Occipital lobe (tissue), 1 donor: ENCODE measurements at regions not wholly inside any gene's neighbourhood (a gene's known extent, or its start where the extent isn't known, plus 50 kb on each side); places are given as distances from the start of the nearest gene placed in this dataset.
"Not testable (repeated sequence)": the region's sequence is repeated elsewhere in the genome, so short reads cannot be mapped to it uniquely, and the experiment has no call there.

ENCODE experiments used
- DNase-seq: peaks from one replicate; lab custom pipeline; 2025; lab: John Stamatoyannopoulos, UW

GRCh38 chr11:110878513-110878912 lies 166.3 kb upstream of the ARHGAP20 start:
- no peak for DNase-seq

- DNase-seq = no peak
These were observed 162.3 kb upstream of the ARHGAP20 start for GRCh38 chr11:110874437-110875030.

- DNase-seq = no peak
These were observed 161.7 kb upstream of the ARHGAP20 start for GRCh38 chr11:110873975-110874374.

GRCh38 chr11:110870816-110871522 lies 158.7 kb upstream of the ARHGAP20 start:
- no peak for DNase-seq

- no peak for DNase-seq
These were observed 155.7 kb upstream of the ARHGAP20 start for GRCh38 chr11:110867951-110868350.

- DNase-seq = no peak
These were observed 153.8 kb upstream of the ARHGAP20 start for GRCh38 chr11:110866081-110866480.

GRCh38 chr11:110862407-110862806 lies 150.2 kb upstream of the ARHGAP20 start:
- no peak for DNase-seq

GRCh38 chr11:110860461-110860860 lies 148.2 kb upstream of the ARHGAP20 start:
- no peak for DNase-seq

- DNase-seq = no peak
These were observed 147.8 kb upstream of the ARHGAP20 start for GRCh38 chr11:110859998-110860397.

- no peak for DNase-seq
These were observed 147.1 kb upstream of the ARHGAP20 start for GRCh38 chr11:110859240-110859840.

- DNase-seq = no peak
These were observed 146.3 kb upstream of the ARHGAP20 start for GRCh38 chr11:110858547-110858921.

GRCh38 chr11:110857892-110858546 lies 145.8 kb upstream of the ARHGAP20 start:
- DNase-seq = no peak

- DNase-seq = no peak
These were observed 145.0 kb upstream of the ARHGAP20 start for GRCh38 chr11:110856996-110857812.

GRCh38 chr11:110856340-110856739 lies 144.1 kb upstream of the ARHGAP20 start:
- DNase-seq = no peak

GRCh38 chr11:110855191-110855590 lies 143.0 kb upstream of the ARHGAP20 start:
- DNase-seq = no peak

- DNase-seq = no peak
These were observed 140.8 kb upstream of the ARHGAP20 start for GRCh38 chr11:110852921-110853490.

- no peak for DNase-seq
These were observed 138.6 kb upstream of the ARHGAP20 start for GRCh38 chr11:110850846-110851245.

GRCh38 chr11:110843053-110843452 lies 130.8 kb upstream of the ARHGAP20 start:
- DNase-seq = not testable (repeated sequence)

GRCh38 chr11:110838808-110839207 lies 126.6 kb upstream of the ARHGAP20 start:
- no peak for DNase-seq

GRCh38 chr11:110837603-110838002 lies 125.4 kb upstream of the ARHGAP20 start:
- DNase-seq = no peak

- DNase-seq = no peak
These were observed 122.9 kb upstream of the ARHGAP20 start for GRCh38 chr11:110835106-110835505.
